Embryonic facial prominence (tissue), 1 donor: ENCODE measurements at regions not wholly inside any gene's neighbourhood (a gene's known extent, or its start where the extent isn't known, plus 50 kb on each side); places are given as distances from the start of the nearest gene placed in this dataset.
A peak's percentile ranks its signal among the peaks of the same experiment; 100 is the strongest.
"Not testable (repeated sequence)": the region's sequence is repeated elsewhere in the genome, so short reads cannot be mapped to it uniquely, and the experiment has no call there.

Source experiments
- DNase-seq: peaks from one replicate; pipeline ENCODE4 v3.0.0-alpha.2; 2016; ENCODE audit errors: extremely low spot score

DNA sequence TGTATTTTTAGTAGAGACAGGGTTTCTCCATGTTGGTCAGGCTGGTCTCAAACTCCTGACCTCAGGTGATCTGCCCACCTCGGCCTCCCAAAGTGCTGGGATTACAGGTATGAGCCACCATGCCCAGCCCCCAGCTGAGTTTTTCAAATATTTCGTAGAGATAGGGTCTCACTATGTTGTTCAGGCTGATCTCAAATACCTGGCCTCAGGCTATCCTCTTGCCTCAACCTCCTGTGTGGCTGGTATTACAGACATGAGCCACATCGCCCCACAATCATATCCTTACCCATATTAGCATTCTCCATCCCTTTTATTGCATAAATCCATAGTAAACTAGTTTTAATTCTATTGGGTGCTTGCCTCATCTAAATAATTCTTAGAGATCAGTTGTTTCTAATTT, 157.6 kb upstream of the HEY2 start:
- not testable (repeated sequence) for DNase-seq

- DNase-seq, result no peak
Measured at GRCh38 chr6:125593746-125594145, 155.7 kb upstream of the HEY2 start.

DNA sequence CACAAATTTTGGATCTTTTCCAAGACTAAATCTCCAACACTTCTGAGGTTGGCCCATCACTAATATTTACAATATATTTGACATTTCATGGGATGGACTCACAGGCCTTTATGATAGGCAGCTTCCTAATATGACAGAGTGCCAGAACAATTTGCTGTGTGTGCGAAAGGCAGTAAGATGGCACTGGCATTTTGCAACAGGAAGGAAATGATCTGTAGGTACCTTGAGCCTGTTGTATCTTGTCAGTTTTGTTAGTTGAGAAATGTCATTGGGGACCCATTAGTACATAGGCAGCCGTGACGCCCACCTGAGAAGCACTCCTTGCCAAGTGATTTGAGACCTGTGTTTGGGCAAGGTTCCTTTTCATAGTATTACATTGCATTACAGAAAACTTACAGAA, 153.4 kb upstream of the HEY2 start:
- no peak for DNase-seq

GRCh38 chr6:125597411-125598253, 151.8 kb upstream of the HEY2 start:
- DNase-seq, result no peak

- DNase-seq, result no peak
Measured at GRCh38 chr6:125598422-125598821, 151.0 kb upstream of the HEY2 start.

- DNase-seq, result no peak
Measured at GRCh38 chr6:125604257-125604656, 145.2 kb upstream of the HEY2 start.

DNA sequence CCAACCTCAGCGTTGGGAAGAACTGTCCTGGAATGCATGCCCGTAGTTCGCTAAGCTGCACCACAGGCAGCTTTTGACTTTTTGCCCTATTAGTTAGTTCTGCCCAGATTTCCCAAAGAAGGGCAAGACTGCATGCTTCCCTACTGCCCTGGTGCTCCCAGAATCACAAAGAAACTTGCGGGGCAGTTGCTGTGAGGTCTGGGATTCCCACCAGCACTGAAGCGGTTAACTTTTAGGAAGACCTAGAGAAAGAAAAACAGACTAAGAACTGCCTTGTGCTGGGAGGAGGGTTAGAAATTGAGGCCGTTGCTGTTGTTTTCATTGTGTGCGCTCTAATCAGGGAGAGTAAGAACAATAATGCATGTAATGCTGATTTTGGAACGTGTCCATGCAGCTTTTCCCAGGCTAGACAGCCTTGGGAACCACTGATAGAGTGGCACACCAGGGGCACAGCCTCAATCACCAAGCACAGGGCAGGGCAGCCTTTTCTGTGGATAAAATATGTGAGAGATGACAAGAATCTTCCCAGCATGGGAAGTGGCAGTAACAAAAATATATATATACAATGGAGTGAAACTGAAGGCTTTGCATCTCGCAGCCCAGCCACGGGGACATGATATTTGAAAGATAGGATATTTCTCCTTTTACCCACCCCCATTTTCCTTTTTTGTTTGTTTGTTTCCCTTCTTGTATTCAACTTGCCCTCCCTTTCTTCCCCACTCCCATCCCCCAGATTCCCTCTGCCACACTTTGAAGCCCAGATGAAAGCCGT, 137.7 kb upstream of the HEY2 start:
- peak; percentile 36 for DNase-seq

DNA sequence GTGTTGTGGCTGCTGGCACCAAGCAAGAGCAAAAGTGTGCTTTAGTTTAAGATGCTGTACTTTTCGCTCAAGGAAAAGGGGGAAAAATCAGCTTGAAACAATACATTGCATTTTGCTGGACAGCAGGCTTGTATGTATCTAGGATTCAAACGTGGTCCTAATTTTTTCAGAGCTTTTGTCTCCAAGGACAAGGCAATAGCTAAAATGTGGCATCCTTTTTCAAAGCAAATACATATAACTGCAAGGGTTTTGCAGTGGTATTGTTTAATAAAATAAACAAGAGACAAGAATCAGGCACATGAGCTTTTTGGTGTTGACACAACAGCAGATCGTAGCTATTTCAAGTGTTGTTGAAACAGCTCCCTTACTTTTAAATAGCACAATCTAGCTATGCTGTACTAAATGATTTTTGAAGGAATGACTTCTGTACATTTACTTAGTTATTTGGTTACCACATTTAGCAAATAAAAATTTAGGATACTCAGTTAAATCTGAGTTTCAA, 137.0 kb upstream of the HEY2 start:
- no peak for DNase-seq

DNA sequence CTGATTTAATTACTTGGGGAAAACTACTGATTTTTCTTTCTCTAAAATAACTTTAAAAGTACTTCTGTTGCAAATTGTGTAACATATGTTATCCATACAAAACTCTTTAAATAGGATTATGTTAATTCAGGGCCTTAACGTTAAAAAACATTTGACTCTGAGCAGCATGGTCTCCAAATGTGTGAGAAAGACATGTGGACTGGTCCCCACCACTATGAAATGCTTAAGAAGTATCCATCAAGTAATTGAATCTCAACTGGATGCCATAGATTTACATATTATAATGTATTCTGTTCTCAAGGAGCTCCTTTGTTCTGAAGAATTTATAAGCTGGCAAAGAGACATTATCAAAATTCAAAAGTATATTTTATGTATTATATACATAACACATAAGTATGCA, 130.8 kb upstream of the HEY2 start:
- DNase-seq, result no peak

DNA sequence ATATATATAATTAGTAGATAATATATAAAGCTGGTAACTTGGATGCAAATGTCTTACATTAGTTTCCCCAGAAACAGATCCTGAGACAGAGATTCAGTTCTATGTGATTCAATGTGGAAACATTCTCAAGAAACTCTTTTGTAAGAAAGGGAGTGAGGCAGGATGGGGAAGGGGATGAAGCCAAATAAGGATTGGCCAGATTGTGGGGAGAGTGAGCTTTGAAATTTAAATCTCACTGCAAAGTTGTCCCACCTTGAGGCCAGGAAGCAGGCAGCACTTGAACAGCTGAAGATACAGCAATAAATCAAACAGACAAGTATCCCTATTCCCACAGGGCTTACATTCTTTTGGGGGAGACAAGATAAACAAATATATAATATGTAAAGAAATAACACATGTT, 126.3 kb upstream of the HEY2 start:
- no peak for DNase-seq

GRCh38 chr6:125631165-125631564, 118.3 kb upstream of the HEY2 start:
- DNase-seq, result no peak

GRCh38 chr6:125636011-125636410, 113.4 kb upstream of the HEY2 start:
- DNase-seq, result not testable (repeated sequence)

GRCh38 chr6:125636671-125637070, 112.8 kb upstream of the HEY2 start:
- no peak for DNase-seq

GRCh38 chr6:125637207-125637606, 112.2 kb upstream of the HEY2 start:
- no peak for DNase-seq

- DNase-seq, result no peak
Measured at GRCh38 chr6:125639466-125640020, 109.9 kb upstream of the HEY2 start.

DNA sequence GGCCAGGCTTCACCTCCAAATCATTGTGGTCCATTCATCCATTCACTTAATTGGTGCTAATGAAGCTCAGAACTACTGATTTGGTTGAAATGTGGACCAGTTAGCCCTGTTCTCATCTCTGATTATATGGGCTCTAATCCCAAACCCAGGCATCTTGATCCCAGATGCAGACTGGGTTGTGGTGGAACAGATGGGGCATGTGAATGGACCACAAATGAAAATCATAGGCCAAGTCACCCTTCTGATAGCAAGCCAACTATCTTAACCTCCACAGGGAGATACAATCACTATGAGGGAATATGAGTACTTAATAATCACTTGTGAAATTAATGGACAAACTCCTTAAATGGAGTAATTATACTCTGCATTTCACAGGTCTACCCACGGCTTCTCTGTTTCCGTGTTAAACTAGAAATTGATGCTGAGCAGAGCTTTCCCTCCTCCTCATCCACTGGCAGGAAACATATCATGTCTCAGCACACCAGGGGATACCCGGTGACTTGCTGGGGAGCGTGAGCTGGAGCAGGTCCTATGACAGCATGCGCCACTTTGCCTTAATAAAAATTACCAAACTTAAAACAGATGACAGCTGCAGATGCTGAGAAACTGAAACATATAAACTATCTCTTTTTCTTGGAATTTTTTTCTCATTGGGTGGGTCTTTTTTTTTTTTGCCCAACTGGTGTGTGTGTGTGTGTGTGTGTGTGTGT, 108.8 kb upstream of the HEY2 start:
- no peak for DNase-seq

DNA sequence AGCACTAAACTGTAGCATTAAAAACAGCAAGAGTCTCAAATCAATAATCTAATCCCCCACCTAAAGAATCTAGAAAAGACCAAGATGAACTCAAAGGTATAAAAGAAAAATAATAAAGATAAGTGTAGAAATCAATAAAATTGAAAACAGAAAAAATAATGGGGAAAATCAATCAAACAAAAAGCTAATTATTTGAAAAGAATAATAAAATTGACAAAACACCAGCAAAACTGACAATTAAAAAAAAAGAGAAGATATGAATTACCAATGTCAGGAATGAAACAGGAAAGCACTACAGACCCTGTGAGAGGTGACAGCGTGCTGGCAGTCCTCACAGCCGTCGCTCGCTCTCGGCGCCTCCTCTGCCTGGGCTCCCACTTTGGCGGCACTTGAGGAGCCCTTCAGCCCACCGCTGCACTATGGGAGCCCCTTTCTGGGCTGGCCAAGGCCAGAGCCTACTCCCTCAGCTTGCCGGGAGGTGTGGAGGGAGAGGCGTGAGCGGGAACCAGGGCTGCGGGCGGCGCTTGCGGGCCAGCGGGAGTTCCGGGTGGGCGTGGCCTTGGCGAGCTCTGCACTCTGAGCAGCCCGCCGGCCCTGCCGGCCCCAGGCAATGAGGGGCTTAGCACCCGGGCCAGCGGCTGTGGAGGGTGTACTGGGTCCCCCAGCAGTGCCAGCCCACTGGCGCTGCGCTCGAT, 105.3 kb upstream of the HEY2 start:
- DNase-seq, result not testable (repeated sequence)

DNA sequence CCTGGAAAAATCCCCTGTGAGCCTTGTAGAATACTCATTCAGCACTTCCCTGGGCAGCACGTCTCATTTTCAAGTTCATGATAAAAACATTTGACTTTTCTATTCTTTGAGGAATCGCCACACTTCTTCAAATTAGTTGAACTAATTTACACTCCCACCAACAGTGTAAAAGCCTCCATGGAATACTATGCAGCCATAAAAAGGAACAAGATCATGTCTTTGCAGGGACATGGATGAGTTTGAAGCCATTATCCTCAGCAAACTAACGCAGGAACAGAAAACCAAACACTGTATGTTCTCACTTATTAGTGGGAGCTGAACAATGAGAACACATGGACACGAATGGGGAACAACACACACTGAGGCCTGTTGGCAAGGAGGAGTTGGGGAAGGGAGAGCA, 102.0 kb upstream of the HEY2 start:
- DNase-seq, result no peak

- not testable (repeated sequence) for DNase-seq
Measured at GRCh38 chr6:125653752-125654151, 95.7 kb upstream of the HEY2 start.

- no peak for DNase-seq
Measured at GRCh38 chr6:125655511-125655910, 93.9 kb upstream of the HEY2 start.

GRCh38 chr6:125656287-125656870, 93.1 kb upstream of the HEY2 start:
- DNase-seq, result no peak
